Heart left ventricle (tissue), 16 donors: ENCODE measurements at regions not wholly inside any gene's neighbourhood (a gene's known extent, or its start where the extent isn't known, plus 50 kb on each side); places are given as distances from the start of the nearest gene placed in this dataset.

ENCODE experiments used
- ATAC-seq, 4 donors: fragments of 200-7000 bp; cut with Tn5 transposase; one replicate each; pipeline ENCODE4 v1.9.1; 2020 to 2022; ENCODE audit warnings: moderate library complexity in 4 of 4, mild to moderate bottlenecking in 3 of 4, moderate number of reproducible peaks in 1 of 4
- DNase-seq, 5 donors: peaks; one replicate each; pipeline ENCODE4 v3.0.0-alpha.2; 2020
- H3K27ac ChIP-seq, 12 donors: fragments of 200-600 bp; sonication (generic) in 4 of 12; one replicate each; pipeline versions ENCODE4 v1.5.0 to v1.8.0; 2016 to 2022; ENCODE audit warnings: mild to moderate bottlenecking in 2 of 12
- H3K27me3 ChIP-seq, 9 donors: fragments of 200-600 bp; sonication (generic) in 2 of 9; one replicate each; pipeline versions ENCODE4 v1.5.1 to v1.8.0; 2016 to 2022; ENCODE audit warnings: mild to moderate bottlenecking in 3 of 9
- H3K36me3 ChIP-seq, 9 donors: fragments of 200-600 bp; sonication (generic) in 2 of 9; one replicate each; pipeline versions ENCODE4 v1.5.0 to v1.8.0; 2018 to 2022; ENCODE audit warnings: mild to moderate bottlenecking in 2 of 9
- H3K4me1 ChIP-seq, 12 donors: fragments of 200-600 bp; sonication (generic) in 4 of 12; one replicate each; pipeline versions ENCODE4 v1.5.0 to v1.8.0; 2016 to 2022; ENCODE audit warnings: mild to moderate bottlenecking in 3 of 12
- H3K4me3 ChIP-seq, 12 donors: fragments of 200-600 bp; sonication (generic) in 4 of 12; one replicate each; pipeline versions ENCODE4 v1.5.0 to v1.8.0; 2017 to 2022; ENCODE audit warnings: mild to moderate bottlenecking in 9 of 12, moderate library complexity in 4 of 12
- H3K9me3 ChIP-seq, 12 donors: fragments of 200-600 bp; sonication (generic) in 4 of 12; one replicate each; pipeline versions ENCODE4 v1.5.0 to v1.8.0; 2016 to 2022; ENCODE audit warnings: mild to moderate bottlenecking in 1 of 12
- CTCF ChIP-seq, 12 donors: fragments of 200-600 bp; sonication (generic) in 4 of 12; IDR thresholded peaks; one replicate each; pipeline versions ENCODE4 v1.5.0 to v1.8.0; 2018 to 2022; ENCODE audit warnings: antibody characterized with exemption in 12 of 12, mild to moderate bottlenecking in 5 of 12
- POLR2A ChIP-seq, 2 donors: fragments of 450-650 bp; IDR thresholded peaks; one replicate each; pipeline ENCODE4 v1.6.1; 2017; ENCODE audit warnings: antibody characterized with exemption in 2 of 2, mild to moderate bottlenecking in 2 of 2, moderate library complexity in 2 of 2
- WGBS, 4 donors: extraction: QIAGEN DNeasy Blood & Tissue Kit in 2 of 4; methylation state at CpG; one replicate each; pipeline versions ENCODE4 v1.1.5 to v1.1.7; 2013 to 2018; 5-methylcytosine and 5-hydroxymethylcytosine counted together
- intact Hi-C, 10 donors: fragments of 100-400 bp; cut with DNase I; formaldehyde crosslinking; loops; one replicate each; pipeline versions ENCODE4 v1.11.1 to v1.14.2; 2022
- donor health status: ischemic (EF 13 %, LVEDD 7.1; RV severe dilation, severe dysfunction).
- donor health status: healthy with polysubstance abuse.
- donor health status: DM: no; HTN: yes; CAD: no.
- donor health status: DM: no; HTN: no; CAD: no.
- donor health status: ischemic (EF 25% LVEDD 6.9; RV normal size, moderate dysfunction).
- donor health status: ischemic (EF 25% LVEDD 5.7; RV mildly dilated, moderate dysfunction).
- donor health status: healthy.
- donor health status: DM: yes; HTN: yes; CAD: no.
- donor health status: ischemic (EF 35%, LVEDD 5.7; RV mildly dilated, moderate dysfunction).
- donor health status: nonischemic (EF 11% LVEDD 7.7; RV severe dilation, severe dysfunction).
- donor health status: DM: yes; HTN: yes; CAD: no.
- donor health status: PGD.
- donor health status: ischemic (EF 29% LVEDD 5.4; RV normal size, mild dysfunction).
- donor health status: nonischemic (EF 23%, LVEDD 6.1; RV moderate dilation, normal function).

DNA sequence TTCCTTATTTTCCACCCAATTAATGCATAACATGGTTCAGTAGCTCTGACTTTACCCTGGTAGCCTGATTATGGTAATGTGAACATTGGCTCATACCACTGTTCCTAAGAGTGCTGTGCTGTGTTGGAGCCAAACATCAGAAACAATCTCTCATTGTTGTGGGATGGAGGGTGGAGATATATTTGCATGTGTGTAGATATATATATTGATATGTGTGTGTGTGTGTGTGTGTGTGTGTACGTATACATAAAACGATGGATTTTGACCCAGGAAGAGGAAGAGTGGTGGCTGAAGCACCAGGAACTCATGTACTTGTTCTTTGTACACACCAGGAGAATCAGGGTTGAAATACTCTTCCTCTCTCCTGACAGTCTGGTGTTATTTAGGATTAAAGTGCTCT, 247.7 kb downstream of the IL15 start:
- intact Hi-C loops = no loop called here

GRCh38 chr4:141885112-141885511, 248.7 kb downstream of the IL15 start:
- no peak overlapping the region for H3K27ac ChIP-seq
- H3K4me3 ChIP-seq = no peak overlapping the region
- no peak for DNase-seq
- intact Hi-C loops = no loop called here
- H3K36me3 ChIP-seq = no peaks in the 10 kb centered on the region
- no peak for TF ChIP-seq POLR2A (IDR thresholded peaks at IDR 0.05)
- no peak for TF ChIP-seq CTCF (IDR thresholded peaks at IDR 0.05)
- no peaks in the 10 kb centered on the region for H3K4me1 ChIP-seq
- H3K9me3 ChIP-seq = peaks cover 0 to 3% (median 0%) of the 10 kb centered on the region in 12 donors
- H3K27me3 ChIP-seq = no peaks in the 10 kb centered on the region
- WGBS, 4 donors = 71 to 91% (median 84%) methylated on average over 1 of the region's 1 CpG
- ATAC-seq = no peak

More for the DNA sequence above, 247.7 kb downstream of the IL15 start:
- Histone ChIP-seq H3K27me3 (no peaks in the 10 kb centered on the region), H3K27ac (no peak overlapping the region), H3K4me3 (no peak overlapping the region), H3K9me3 (peaks cover 0 to 3% (median 0%) of the 10 kb centered on the region in 12 donors), H3K36me3 (no peaks in the 10 kb centered on the region), H3K4me1 (no peaks in the 10 kb centered on the region)
- TF ChIP-seq POLR2A (IDR thresholded peaks at IDR 0.05) (no peak), CTCF (IDR thresholded peaks at IDR 0.05) (no peak)
- 80 to 91% (median 85%) methylated on average over 2 of the region's 2 CpGs for WGBS, 4 donors
- DNase-seq (no peak), ATAC-seq (no peak)

- WGBS, 4 donors = 8 to 17% (median 11%) methylated on average over 1 of the region's 1 CpG
- TF ChIP-seq CTCF (IDR thresholded peaks at IDR 0.05) (no peak), POLR2A (IDR thresholded peaks at IDR 0.05) (no peak)
- Histone ChIP-seq H3K27me3 (no peaks in the 10 kb centered on the region), H3K27ac (no peak overlapping the region), H3K36me3 (no peaks in the 10 kb centered on the region), H3K9me3 (no peaks in the 10 kb centered on the region), H3K4me3 (no peak overlapping the region), H3K4me1 (no peaks in the 10 kb centered on the region)
- intact Hi-C loops = no loop called here
- ATAC-seq (no peak), DNase-seq (no peak)
These were observed 253.9 kb downstream of the IL15 start for GRCh38 chr4:141890279-141890678.

- DNase-seq = no peak
- H3K27ac ChIP-seq = no peak overlapping the region
- no peak overlapping the region for H3K4me3 ChIP-seq
- no peaks in the 10 kb centered on the region for H3K36me3 ChIP-seq
- TF ChIP-seq CTCF (IDR thresholded peaks at IDR 0.05) = no peak
- no peak for TF ChIP-seq POLR2A (IDR thresholded peaks at IDR 0.05)
- H3K4me1 ChIP-seq = no peaks in the 10 kb centered on the region
- ATAC-seq = no peak
- WGBS, 4 donors = 84 to 87% (median 86%) methylated on average over 7 of the region's 7 CpGs
- intact Hi-C loops = no loop called here
- no peaks in the 10 kb centered on the region for H3K9me3 ChIP-seq
- no peaks in the 10 kb centered on the region for H3K27me3 ChIP-seq
These were observed 255.1 kb downstream of the IL15 start for GRCh38 chr4:141891260-141892120.
